Thyroid gland (tissue), 4 donors: ENCODE measurements at regions not wholly inside any gene's neighbourhood (a gene's known extent, or its start where the extent isn't known, plus 50 kb on each side); places are given as distances from the start of the nearest gene placed in this dataset.

Source experiments
- DNase-seq, 2 donors: peaks; one replicate each; pipeline ENCODE4 v3.0.0-alpha.2; 2019
- H3K27ac ChIP-seq, 3 donors: fragments of 200-600 bp; sonication (generic); 1 replicate in 2 of 3; 2 replicates in 1 of 3; pipeline ENCODE4 v1.5.1; 2016 to 2019; ENCODE audit warnings: mild to moderate bottlenecking in 1 of 3, moderate library complexity in 1 of 3
- H3K27me3 ChIP-seq: fragments of 200-600 bp; sonication (generic); one replicate; pipeline ENCODE4 v1.5.1; 2019
- H3K36me3 ChIP-seq, 2 donors: fragments of 200-600 bp; sonication (generic); one replicate each; pipeline ENCODE4 v1.5.1; 2016 to 2019
- H3K4me1 ChIP-seq, 2 donors: fragments of 200-600 bp; sonication (generic); one replicate each; pipeline ENCODE4 v1.5.1; 2017 to 2019
- H3K4me3 ChIP-seq, 3 donors: fragments of 200-600 bp; sonication (generic); replicated peaks in 1 of 3; 1 replicate in 2 of 3; 2 replicates in 1 of 3; pipeline ENCODE4 v1.5.1; 2016; ENCODE audit warnings: mild to moderate bottlenecking in 1 of 3
- H3K9me3 ChIP-seq: fragments of 200-600 bp; sonication (generic); one replicate; pipeline ENCODE4 v1.5.1; 2017
- POLR2A ChIP-seq, 2 donors: fragments of 450-650 bp; IDR thresholded peaks; one replicate each; pipeline ENCODE4 v1.6.1; 2017; ENCODE audit warnings: antibody characterized with exemption in 2 of 2, mild to moderate bottlenecking in 2 of 2, moderate library complexity in 1 of 2
- WGBS, 2 donors: methylation state at CpG; one replicate each; pipeline ENCODE4 v1.1.5; 2017; 5-methylcytosine and 5-hydroxymethylcytosine counted together
- intact Hi-C: fragments of 100-400 bp; cut with DNase I; formaldehyde crosslinking; loops from one replicate; pipeline ENCODE4 v1.15.1; 2023
- TF ChIP-seq, protein P1 (sequence below), 6 experiments: fragments of 200-600 bp in 3 of 6; fragments of 450-650 bp in 3 of 6; sonication (generic) in 3 of 6; IDR thresholded peaks; one replicate each; pipeline ENCODE4 v1.5.1; 2016 to 2019; ENCODE audit warnings: antibody characterized with exemption in 6 of 6, mild to moderate bottlenecking in 2 of 6, inconsistent platforms in 1 of 6, moderate library complexity in 1 of 6

DNA sequence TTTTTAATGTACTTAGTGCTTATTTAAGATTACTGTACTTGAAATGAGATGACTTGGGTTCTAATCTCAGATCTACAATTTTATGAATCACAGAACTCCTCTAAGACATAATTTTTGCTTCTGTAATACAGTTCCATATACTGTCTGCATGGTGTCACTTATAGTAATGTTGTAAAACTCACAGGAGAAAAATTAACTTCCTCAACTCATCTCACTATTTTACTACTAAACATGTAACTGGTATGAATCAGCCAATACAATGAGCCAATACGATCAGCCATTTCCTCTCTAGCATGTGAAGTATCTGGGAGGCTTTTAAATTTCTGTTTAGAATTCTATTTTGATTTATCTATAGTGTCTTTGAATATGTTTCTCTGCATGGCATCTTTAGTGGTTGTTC, 85.3 kb downstream of the NHLRC3 start:
- DNase-seq, result no peak
- Histone ChIP-seq H3K9me3 (no peaks in the 10 kb centered on the region), H3K4me1 (no peaks in the 10 kb centered on the region), H3K4me3 (no peak overlapping the region), H3K36me3 (no peaks in the 10 kb centered on the region), H3K27ac (no peak overlapping the region), H3K27me3 (no peaks in the 10 kb centered on the region)
- TF ChIP-seq POLR2A (IDR thresholded peaks at IDR 0.05), result no peak
- TF ChIP-seq, protein P1, sequence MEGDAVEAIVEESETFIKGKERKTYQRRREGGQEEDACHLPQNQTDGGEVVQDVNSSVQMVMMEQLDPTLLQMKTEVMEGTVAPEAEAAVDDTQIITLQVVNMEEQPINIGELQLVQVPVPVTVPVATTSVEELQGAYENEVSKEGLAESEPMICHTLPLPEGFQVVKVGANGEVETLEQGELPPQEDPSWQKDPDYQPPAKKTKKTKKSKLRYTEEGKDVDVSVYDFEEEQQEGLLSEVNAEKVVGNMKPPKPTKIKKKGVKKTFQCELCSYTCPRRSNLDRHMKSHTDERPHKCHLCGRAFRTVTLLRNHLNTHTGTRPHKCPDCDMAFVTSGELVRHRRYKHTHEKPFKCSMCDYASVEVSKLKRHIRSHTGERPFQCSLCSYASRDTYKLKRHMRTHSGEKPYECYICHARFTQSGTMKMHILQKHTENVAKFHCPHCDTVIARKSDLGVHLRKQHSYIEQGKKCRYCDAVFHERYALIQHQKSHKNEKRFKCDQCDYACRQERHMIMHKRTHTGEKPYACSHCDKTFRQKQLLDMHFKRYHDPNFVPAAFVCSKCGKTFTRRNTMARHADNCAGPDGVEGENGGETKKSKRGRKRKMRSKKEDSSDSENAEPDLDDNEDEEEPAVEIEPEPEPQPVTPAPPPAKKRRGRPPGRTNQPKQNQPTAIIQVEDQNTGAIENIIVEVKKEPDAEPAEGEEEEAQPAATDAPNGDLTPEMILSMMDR (IDR thresholded peaks at IDR 0.05), result no peak
- WGBS, 2 donors, result 60 to 86% methylated on average over 1 of the region's 1 CpG
- intact Hi-C loops, result no loop called here

DNA sequence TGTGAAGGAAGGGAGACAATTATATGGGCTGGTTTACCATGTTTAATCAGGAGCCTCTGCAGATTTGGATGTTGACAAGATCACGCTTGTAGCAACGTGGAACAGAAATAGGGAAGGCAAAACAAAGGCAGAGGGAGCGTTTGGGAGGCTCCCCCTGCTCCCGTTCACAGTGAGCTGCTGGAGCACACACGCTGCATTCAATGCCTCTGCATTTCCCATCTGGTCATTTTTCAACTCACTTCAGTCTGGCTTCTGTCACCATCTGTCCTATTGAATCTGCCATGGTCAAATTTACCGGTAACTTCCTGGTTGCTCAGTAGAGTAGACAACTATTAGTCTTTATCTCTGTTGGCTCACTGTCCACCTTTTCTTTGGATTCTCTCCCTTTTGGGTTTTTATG, 91.0 kb downstream of the NHLRC3 start:
- TF ChIP-seq POLR2A (IDR thresholded peaks at IDR 0.05), result no peak
- TF ChIP-seq, protein P1 (IDR thresholded peaks at IDR 0.05), result no peak
- Histone ChIP-seq H3K36me3 (no peaks in the 10 kb centered on the region), H3K4me3 (no peak overlapping the region), H3K27me3 (no peaks in the 10 kb centered on the region), H3K27ac (no peak overlapping the region), H3K9me3 (no peaks in the 10 kb centered on the region), H3K4me1 (no peaks in the 10 kb centered on the region)
- DNase-seq, result no peak
- intact Hi-C loops, result no loop called here
- WGBS, 2 donors, result 71 to 73% methylated on average over 6 of the region's 6 CpGs

DNA sequence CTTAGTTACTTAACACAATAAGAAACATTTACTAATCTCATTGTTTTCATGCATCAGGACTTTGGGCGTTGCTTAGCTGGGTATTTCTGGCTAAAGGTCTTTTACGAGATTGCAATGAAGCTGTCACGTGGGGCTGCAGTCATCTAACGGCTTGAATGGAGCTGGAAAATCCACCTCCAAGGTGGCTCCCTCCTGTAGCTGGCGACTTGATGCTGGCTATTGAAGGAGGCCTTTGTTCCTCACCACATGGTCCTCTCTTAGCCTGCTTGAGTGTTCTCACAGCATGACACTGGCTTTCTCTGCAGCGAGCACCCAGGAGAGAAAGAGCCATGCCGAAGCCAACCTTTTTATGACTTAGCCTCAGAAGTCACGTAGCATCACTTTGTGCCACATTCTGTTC, 92.0 kb downstream of the NHLRC3 start:
- Histone ChIP-seq H3K27ac (no peak overlapping the region), H3K36me3 (no peaks in the 10 kb centered on the region), H3K9me3 (no peaks in the 10 kb centered on the region), H3K27me3 (no peaks in the 10 kb centered on the region), H3K4me1 (no peaks in the 10 kb centered on the region), H3K4me3 (no peak overlapping the region)
- intact Hi-C loops, result no loop called here
- WGBS, 2 donors, result 78 to 81% methylated on average over 8 of the region's 8 CpGs
- no peak for TF ChIP-seq POLR2A (IDR thresholded peaks at IDR 0.05)
- TF ChIP-seq, protein P1 (IDR thresholded peaks at IDR 0.05), result no peak
- DNase-seq, result no peak

DNA sequence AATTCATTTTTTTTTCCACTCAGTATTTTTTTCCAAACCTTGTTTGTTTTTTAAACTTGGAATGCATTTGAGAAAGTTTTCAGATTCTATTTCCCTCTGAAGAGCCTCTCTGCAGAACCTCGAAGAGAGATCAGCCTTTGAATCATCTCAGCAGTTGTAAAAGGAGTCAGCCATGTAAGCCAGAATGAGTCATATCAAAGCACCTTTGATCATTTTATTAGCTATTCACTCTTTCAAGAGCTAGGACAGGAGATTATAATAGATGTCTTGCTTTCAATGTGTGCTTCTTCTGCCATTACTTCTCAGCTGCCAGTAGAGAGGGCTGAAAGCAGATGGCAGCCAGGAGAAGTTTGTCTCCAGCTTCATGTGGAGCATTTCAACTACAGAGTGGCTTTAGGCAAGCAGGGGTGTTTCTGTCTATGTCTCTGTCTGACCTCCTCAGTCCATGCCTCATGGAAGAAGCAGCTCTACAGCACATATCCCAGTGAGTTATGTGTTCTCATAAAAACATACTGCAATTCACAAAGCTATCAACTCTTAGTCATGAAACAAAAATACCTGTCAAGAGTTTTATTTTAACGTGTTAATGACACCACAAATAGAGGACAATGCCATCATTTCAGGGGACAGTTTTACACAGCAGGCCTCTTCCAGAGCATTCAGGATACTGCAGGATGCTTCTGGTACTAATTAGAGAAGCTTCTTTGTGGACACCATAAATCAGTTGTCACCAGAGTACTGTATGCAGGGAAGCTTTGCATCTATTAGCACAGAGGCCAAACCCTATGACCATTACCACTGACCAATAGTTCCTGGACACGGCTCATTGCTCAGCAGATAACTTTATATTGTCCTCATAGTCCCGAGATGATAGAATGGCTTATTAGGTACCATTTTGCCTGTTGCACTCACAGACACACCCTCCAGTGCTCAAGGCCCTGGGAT, 94.3 kb downstream of the NHLRC3 start:
- intact Hi-C loops, result no loop called here
- 76% methylated on average over 4 of the region's 4 CpGs for WGBS, 2 donors
- Histone ChIP-seq H3K27me3 (no peaks in the 10 kb centered on the region), H3K4me1 (no peaks in the 10 kb centered on the region), H3K4me3 (no peak overlapping the region), H3K9me3 (no peaks in the 10 kb centered on the region), H3K36me3 (no peaks in the 10 kb centered on the region), H3K27ac (no peak overlapping the region)
- TF ChIP-seq POLR2A (IDR thresholded peaks at IDR 0.05), result no peak
- TF ChIP-seq, protein P1 (IDR thresholded peaks at IDR 0.05), result no peak
- no peak for DNase-seq

DNA sequence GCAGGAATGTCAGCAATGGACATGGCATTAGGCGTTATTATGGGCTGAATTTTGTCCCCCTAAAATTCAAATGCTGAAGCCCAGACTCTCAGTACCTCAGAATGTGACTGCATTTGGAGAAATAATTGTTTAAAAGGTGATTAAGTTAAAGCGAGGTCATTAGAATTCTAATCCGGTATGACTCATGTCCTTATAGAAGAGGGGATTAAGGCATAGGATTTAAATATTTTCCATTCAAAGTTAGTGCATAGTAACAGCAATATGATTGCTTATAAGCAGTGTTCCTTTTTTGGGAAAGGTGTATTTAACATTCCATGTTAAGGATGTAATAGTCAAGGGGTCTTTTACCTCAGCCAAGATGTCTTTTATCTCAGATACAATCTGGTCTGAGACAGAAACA, 95.5 kb downstream of the NHLRC3 start:
- Histone ChIP-seq H3K9me3 (no peaks in the 10 kb centered on the region), H3K36me3 (no peaks in the 10 kb centered on the region), H3K4me3 (no peak overlapping the region), H3K4me1 (no peaks in the 10 kb centered on the region), H3K27me3 (no peaks in the 10 kb centered on the region), H3K27ac (no peak overlapping the region)
- 93% methylated on average over 3 of the region's 3 CpGs for WGBS, 2 donors
- DNase-seq, result no peak
- intact Hi-C loops, result no loop called here
- TF ChIP-seq POLR2A (IDR thresholded peaks at IDR 0.05), result no peak
- TF ChIP-seq, protein P1 (IDR thresholded peaks at IDR 0.05), result no peak
